Choroid plexus epithelial cell (primary cell): ENCODE measurements at regions not wholly inside any gene's neighbourhood (a gene's known extent, or its start where the extent isn't known, plus 50 kb on each side); places are given as distances from the start of the nearest gene placed in this dataset.

Source experiments
- DNase-seq: peaks from one replicate; pipeline ENCODE4 v3.0.0-alpha.2; 2010; ENCODE audit warnings: low read depth
- H3K4me3 ChIP-seq: 2 replicates; pipeline ENCODE4 v1.5.1; 2011; ENCODE audit warnings: low read depth, mild to moderate bottlenecking, control low read depth, low read length, moderate library complexity
- CTCF ChIP-seq: conservative IDR thresholded peaks from 2 replicates; pipeline ENCODE4 v1.5.1; 2011; ENCODE audit warnings: low read depth, mild to moderate bottlenecking, control low read depth, inconsistent platforms, low read length, moderate library complexity

DNA sequence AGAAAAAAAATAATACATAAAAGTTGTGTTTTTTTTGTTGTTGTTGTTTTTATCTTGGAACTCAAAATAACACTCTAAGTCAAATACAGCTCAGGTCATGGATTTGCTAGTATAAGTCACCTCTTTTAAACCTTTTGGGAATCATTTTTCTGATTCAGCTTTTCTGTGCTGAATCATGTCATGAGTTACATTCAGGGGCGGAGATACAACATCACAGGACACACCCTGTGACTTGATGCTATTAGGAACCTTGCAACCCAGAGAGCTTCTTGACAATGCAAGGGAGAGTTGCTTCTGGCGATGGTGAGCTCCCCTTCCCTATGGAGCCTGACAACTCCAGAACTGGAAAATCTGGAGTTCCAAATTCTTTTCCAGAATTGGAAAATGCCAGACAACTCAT is 358.3 kb upstream of the C16orf82 start:
- no peak for DNase-seq
- no peak for TF ChIP-seq CTCF
- H3K4me3 ChIP-seq = no peak overlapping the region

DNA sequence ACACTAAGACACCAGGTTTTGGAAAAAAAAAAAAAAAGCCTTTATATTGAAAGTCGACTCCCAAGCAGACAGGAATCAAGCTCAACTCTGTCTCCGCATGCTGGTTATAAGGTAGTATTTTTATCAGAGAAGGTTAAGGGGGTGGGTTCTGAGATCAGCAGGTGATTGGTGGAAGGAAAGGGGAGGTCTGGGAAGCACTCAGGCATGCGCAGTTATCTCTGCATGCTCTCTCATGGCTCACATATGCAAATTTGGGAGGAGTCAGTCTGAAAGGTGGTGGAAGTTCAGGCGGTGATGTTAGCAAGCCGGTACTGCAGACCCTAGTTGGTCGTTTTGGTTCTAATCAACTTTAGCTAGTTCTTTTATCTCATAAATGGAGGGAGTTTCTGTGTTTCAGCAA is 357.6 kb upstream of the C16orf82 start:
- H3K4me3 ChIP-seq = no peak overlapping the region
- TF ChIP-seq CTCF = no peak
- no peak for DNase-seq

GRCh38 chr16:26709754-26710153 is 357.0 kb upstream of the C16orf82 start:
- TF ChIP-seq CTCF = no peak
- no peak overlapping the region for H3K4me3 ChIP-seq
- no peak for DNase-seq

DNA sequence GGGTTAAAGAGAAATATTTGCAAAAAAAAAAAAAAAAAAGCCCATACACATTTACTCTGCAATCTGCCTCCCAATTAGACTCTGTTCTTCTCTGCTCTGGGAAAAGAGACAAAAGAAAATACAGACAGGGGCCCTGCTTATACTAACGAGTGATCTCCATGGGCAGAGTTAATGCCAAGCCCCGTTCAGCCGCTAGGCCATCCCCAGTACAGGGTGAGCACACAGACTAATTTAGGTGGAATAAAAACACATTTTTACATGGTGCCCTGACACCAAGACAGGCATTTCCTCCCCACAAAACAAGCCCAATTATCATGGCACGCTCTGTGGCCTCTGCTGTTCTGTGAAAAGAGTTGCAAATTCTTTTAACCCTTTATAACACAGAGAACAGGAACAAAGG is 356.3 kb upstream of the C16orf82 start:
- no peak overlapping the region for H3K4me3 ChIP-seq
- no peak for TF ChIP-seq CTCF
- DNase-seq = no peak

DNA sequence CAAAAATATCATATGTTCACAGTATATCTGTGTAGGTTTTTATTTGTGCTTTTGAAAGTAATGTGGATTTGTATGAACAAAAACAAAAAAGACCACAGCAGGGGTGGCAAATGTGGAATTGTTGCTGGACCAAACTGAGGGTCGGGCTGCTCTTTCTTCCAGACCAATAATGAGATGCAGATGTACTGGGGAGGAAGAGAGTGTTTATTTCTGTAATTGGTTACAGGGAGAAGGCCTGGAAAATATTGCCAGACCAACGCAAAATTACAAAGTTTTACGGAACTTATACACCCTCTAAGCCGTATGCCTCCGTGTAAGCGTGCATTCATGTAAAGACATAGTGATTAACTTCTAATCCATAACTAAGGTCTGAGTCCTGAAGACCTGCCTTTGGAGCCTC is 353.9 kb upstream of the C16orf82 start:
- H3K4me3 ChIP-seq = no peak overlapping the region
- no peak for DNase-seq
- no peak for TF ChIP-seq CTCF

DNA sequence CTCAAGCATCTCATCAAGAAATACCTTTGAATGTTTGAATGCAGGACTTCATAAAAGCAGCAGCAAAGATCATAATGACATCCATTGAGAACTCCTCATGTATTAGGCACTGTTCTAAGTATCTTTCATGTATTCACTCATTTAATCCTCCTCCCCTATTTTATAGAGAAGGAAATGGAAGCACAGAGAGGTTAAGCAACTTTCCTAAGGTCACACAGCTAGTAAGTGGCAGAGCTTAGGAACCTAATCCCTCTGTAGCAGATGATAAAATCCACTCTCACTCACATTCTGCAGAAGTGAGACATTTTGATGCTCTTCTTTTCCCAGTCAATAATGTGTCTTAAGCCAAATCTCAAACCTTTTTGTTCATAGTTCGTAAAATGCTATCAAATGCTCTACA is 350.8 kb upstream of the C16orf82 start:
- DNase-seq = no peak
- no peak for TF ChIP-seq CTCF

DNA sequence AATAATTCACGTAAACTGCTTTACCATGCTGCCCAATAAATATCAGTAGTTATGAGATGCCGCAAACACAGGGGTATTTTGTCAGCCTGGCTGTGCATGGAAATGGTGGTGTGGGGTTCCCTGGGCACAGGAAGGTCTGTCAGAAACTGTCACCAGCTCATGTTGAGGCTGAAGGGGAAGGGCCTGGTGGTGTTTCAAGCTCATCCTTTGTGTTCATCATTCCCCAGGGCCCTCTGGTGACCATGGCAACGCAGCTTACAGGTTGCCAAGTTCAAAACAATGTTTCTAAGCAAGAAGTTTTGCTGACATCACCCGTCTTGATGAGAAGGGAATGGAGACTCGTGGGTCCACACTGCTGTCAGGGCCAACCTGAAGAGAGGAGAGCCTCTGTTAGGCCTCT is 348.9 kb upstream of the C16orf82 start:
- TF ChIP-seq CTCF = no peak
- DNase-seq = no peak
- no peak overlapping the region for H3K4me3 ChIP-seq

More for the DNA sequence above, 350.8 kb upstream of the C16orf82 start:
- no peak overlapping the region for H3K4me3 ChIP-seq
